HepG2 (cell line): ENCODE measurements at regions not wholly inside any gene's neighbourhood (a gene's known extent, or its start where the extent isn't known, plus 50 kb on each side); places are given as distances from the start of the nearest gene placed in this dataset.

ENCODE experiments used
- ATAC-seq: fragments of 200-7000 bp; cut with Tn5 transposase; 3 replicates; pipeline ENCODE4 v1.9.1; 2020; ENCODE audit warnings: mild to moderate bottlenecking, moderate library complexity
- BruUV-seq: library from RNA; stranded (reverse); fragments of 400-500 nt; replicated peaks from 2 replicates; lab custom pipeline; 2021; lab: Mats Ljungman, UMichigan
- CTCF ChIA-PET: fragments of 300-600 bp; formaldehyde crosslinking; extraction: SDS; loops from one replicate; lab custom pipeline; 2021; ENCODE audit warnings: low total read pairs, inconsistent platforms, low intra/inter-chr PET ratio; lab: Yijun Ruan, JAX
- POLR2A ChIA-PET: fragments of 350-600 bp; sonication (Branson Sonifier 250); formaldehyde crosslinking; loops from one replicate; lab custom pipeline; 2020; ENCODE audit warnings: antibody characterized with exemption, inconsistent platforms; lab: Yijun Ruan, JAX
- DNase-seq: peaks from one replicate; pipeline ENCODE4 v3.0.0-alpha.2; 2015; ENCODE audit warnings: low spot score
- FAIRE-seq: peaks from 3 replicates; lab custom pipeline; 2011; peaks lifted over from hg19 to GRCh38; lab: Jason Lieb, UNC
- H2AFZ ChIP-seq: one replicate; pipeline ENCODE4 v1.6.1; 2011; ENCODE audit warnings: low read length, inconsistent platforms
- H3K27ac ChIP-seq: fragments of 300-600 bp; 3 replicates; pipeline ENCODE4 v1.8.0; 2011; ENCODE audit warnings: mixed run types, mild to moderate bottlenecking, mixed read lengths, low read length, inconsistent platforms; ENCODE audit not compliant: insufficient read depth; ENCODE audit errors: extremely low read length
- H3K27me3 ChIP-seq, 2 experiments: fragments of 200-600 bp in 1 of 2; 2 replicates in 1 of 2; 3 replicates in 1 of 2; pipeline versions ENCODE4 v1.6.0 to v1.8.0; 2011; ENCODE audit warnings: low read length in 2 of 2, mild to moderate bottlenecking in 2 of 2, moderate library complexity in 2 of 2, inconsistent platforms in 1 of 2; ENCODE audit not compliant: insufficient read depth in 2 of 2, control insufficient read depth in 1 of 2
- H3K36me3 ChIP-seq, 2 experiments: fragments of 200-600 bp in 1 of 2; replicated peaks in 1 of 2; 2 replicates in 1 of 2; 3 replicates in 1 of 2; pipeline versions ENCODE4 v1.5.1 to v1.8.0; 2011; ENCODE audit warnings: low read length in 2 of 2, inconsistent platforms in 1 of 2; ENCODE audit not compliant: insufficient read depth in 2 of 2, control insufficient read depth in 1 of 2
- H3K4me1 ChIP-seq: 2 replicates; pipeline ENCODE4 v1.5.1; 2012; ENCODE audit warnings: low read length, inconsistent platforms; ENCODE audit not compliant: insufficient read depth
- H3K4me2 ChIP-seq: 2 replicates; pipeline ENCODE4 v1.6.0; 2011; ENCODE audit warnings: low read depth, low read length, inconsistent platforms
- H3K4me3 ChIP-seq, 3 experiments: fragments of 200-600 bp in 1 of 3; sonication (generic), shearing (Covaris generic) in 1 of 3; replicated peaks in 1 of 3; 2 replicates each; pipeline ENCODE4 v1.5.1; 2011 to 2016; ENCODE audit warnings: low read length in 3 of 3, inconsistent platforms in 2 of 3, low read depth in 2 of 3, mild to moderate bottlenecking in 2 of 3, control low read depth in 1 of 3, mixed read lengths in 1 of 3; ENCODE audit not compliant: insufficient read depth in 1 of 3
- H3K79me2 ChIP-seq: one replicate; pipeline ENCODE4 v1.6.1; 2011; ENCODE audit warnings: low read length, inconsistent platforms; ENCODE audit not compliant: insufficient read depth
- H3K9ac ChIP-seq: 2 replicates; pipeline ENCODE4 v1.6.0; 2011; ENCODE audit warnings: mild to moderate bottlenecking, low read depth, low read length, inconsistent platforms; ENCODE audit not compliant: insufficient read depth
- H3K9me3 ChIP-seq: 2 replicates; pipeline ENCODE4 v1.5.1; 2012; ENCODE audit warnings: mild to moderate bottlenecking, low read length
- H4K20me1 ChIP-seq: 2 replicates; pipeline ENCODE4 v1.6.0; 2011; ENCODE audit warnings: inconsistent platforms, mild to moderate bottlenecking, low read length, moderate library complexity; ENCODE audit not compliant: insufficient read depth
- ATAD3A ChIP-seq: sonication (generic); formaldehyde crosslinking; IDR thresholded peaks from 2 replicates; pipeline ENCODE4 v1.4.0; 2020; ENCODE audit warnings: missing genetic modification reagents
- ATF1 ChIP-seq: IDR thresholded peaks from 2 replicates; pipeline ENCODE4 v1.6.1; 2016; ENCODE audit warnings: mild to moderate bottlenecking, control low read depth
- EHMT2 ChIP-seq: fragments of 200-600 bp; sonication (generic); IDR thresholded peaks from 2 replicates; pipeline ENCODE4 v1.7.0; 2017; ENCODE audit warnings: antibody characterized with exemption, low read depth, low read length, borderline replicate concordance
- GLI4 ChIP-seq: sonication (generic); formaldehyde crosslinking; IDR thresholded peaks from 2 replicates; pipeline ENCODE4 v1.5.1; 2020; ENCODE audit warnings: missing genetic modification reagents, mild to moderate bottlenecking, moderate library complexity, borderline replicate concordance
- RELA ChIP-seq: sonication (generic); formaldehyde crosslinking; IDR thresholded peaks from 2 replicates; pipeline ENCODE4 v1.4.0; 2020; ENCODE audit warnings: missing genetic modification reagents
- RERE ChIP-seq: IDR thresholded peaks from 2 replicates; pipeline ENCODE4 v1.6.1; 2016; ENCODE audit warnings: low read depth, missing genetic modification reagents, missing compliant biosample characterization
- SNRNP70 ChIP-seq: fragments of 200-400 bp; formaldehyde crosslinking; IDR thresholded peaks from 2 replicates; pipeline ENCODE4 v1.6.1; 2017; ENCODE audit warnings: mild to moderate bottlenecking, low read depth, low read length, moderate library complexity
- ZBTB44 ChIP-seq: sonication (generic); formaldehyde crosslinking; IDR thresholded peaks from 2 replicates; pipeline ENCODE4 v1.4.0; 2020; ENCODE audit warnings: missing genetic modification reagents
- ZNF18 ChIP-seq: sonication (generic); formaldehyde crosslinking; IDR thresholded peaks from 2 replicates; pipeline ENCODE4 v1.8.0; 2022; ENCODE audit warnings: mild to moderate bottlenecking, missing genetic modification reagents; ENCODE audit not compliant: insufficient replicate concordance
- ZNF260 ChIP-seq: sonication (generic); formaldehyde crosslinking; IDR thresholded peaks from 2 replicates; pipeline ENCODE4 v1.4.0; 2020; ENCODE audit warnings: missing genetic modification reagents, low read depth, mild to moderate bottlenecking, borderline replicate concordance
- ZNF333 ChIP-seq: sonication (generic); formaldehyde crosslinking; IDR thresholded peaks from 2 replicates; pipeline ENCODE4 v1.4.0; 2020; ENCODE audit warnings: mild to moderate bottlenecking, missing genetic modification reagents, borderline replicate concordance
- ZNF414 ChIP-seq: sonication (generic); formaldehyde crosslinking; IDR thresholded peaks from 2 replicates; pipeline ENCODE4 v1.5.0; 2020; ENCODE audit warnings: missing genetic modification reagents
- ZNF737 ChIP-seq: sonication (generic); formaldehyde crosslinking; IDR thresholded peaks from 2 replicates; pipeline ENCODE4 v1.5.0; 2020; ENCODE audit warnings: missing genetic modification reagents, mild to moderate bottlenecking, borderline replicate concordance
- ZNF747 ChIP-seq: sonication (generic); formaldehyde crosslinking; IDR thresholded peaks from 2 replicates; pipeline ENCODE4 v1.8.1; 2023; ENCODE audit warnings: missing genetic modification reagents, mild to moderate bottlenecking, borderline replicate concordance
- ZSCAN9 ChIP-seq: IDR thresholded peaks from 2 replicates; pipeline ENCODE4 v1.6.1; 2016; ENCODE audit warnings: borderline replicate concordance
- WGBS: methylation state at CpG from one replicate; pipeline ENCODE4 v1.1.6; 2017; ENCODE audit warnings: low lambda C conversion rate; 5-methylcytosine and 5-hydroxymethylcytosine counted together
- in situ Hi-C: cut with HindIII; loops from 2 replicates; pipeline ENCODE4 v1.10.0; 2017; ENCODE audit warnings: low pct_unique_long_range_greater_than_20kb; ENCODE audit not compliant: extremely low pct_ligation_motif_present
- intact Hi-C: fragments of 100-400 bp; cut with micrococcal nuclease; formaldehyde crosslinking; loops from one replicate; pipeline ENCODE4 v1.10.0; 2022; ENCODE audit not compliant: unreplicated experiment

- TF ChIP-seq ZNF737 (CRISPR knock-in tag) (no peak), ATF1 (CRISPR knock-in tag) (no peak)
These were observed 330.6 kb downstream of the RND3 start (continued) for GRCh38 chr2:150156876-150157275.

- Histone ChIP-seq H3K9ac (no peak overlapping the region), H3K36me3 (no peaks in the 10 kb centered on the region), H2AFZ (no peak overlapping the region), H3K27ac (no peak overlapping the region), H3K4me3 (no peak overlapping the region), H3K27me3 (no peaks in the 10 kb centered on the region), H3K4me2 (no peak overlapping the region), H3K4me1 (no peaks in the 10 kb centered on the region), H4K20me1 (no peaks in the 10 kb centered on the region), H3K9me3 (peaks cover 5% of the 10 kb centered on the region; the same call in 1 of the 2 replicates), H3K79me2 (no peaks in the 10 kb centered on the region)
- DNase-seq (no peak), FAIRE-seq (no peak), ATAC-seq (no peak)
- ChIA-PET POLR2A (no interaction called here), CTCF (no interaction called here)
- BruUV-seq, result no TSS peak
- in situ Hi-C loops, result no loop called here
- WGBS, result 5% methylated on average over 3 of the region's 3 CpGs
- intact Hi-C loops, result no loop called here
- TF ChIP-seq ATAD3A (CRISPR knock-in tag), result no peak
- TF ChIP-seq ZNF414, result no peak
- no peak for TF ChIP-seq SNRNP70
- TF ChIP-seq ZNF260 (CRISPR knock-in tag), result no peak
- no peak for TF ChIP-seq RELA (CRISPR knock-in tag)
- TF ChIP-seq ZNF747 (CRISPR knock-in tag), result no peak
- TF ChIP-seq ZBTB44 (CRISPR knock-in tag), result no peak
- no peak for TF ChIP-seq GLI4 (CRISPR knock-in tag)
- no peak for TF ChIP-seq RERE (CRISPR knock-in tag)
- TF ChIP-seq ZSCAN9 (CRISPR knock-in tag), result no peak
- no peak for TF ChIP-seq ZNF18 (CRISPR knock-in tag)
- no peak for TF ChIP-seq EHMT2
- TF ChIP-seq ZNF333 (CRISPR knock-in tag), result no peak
These were observed 331.1 kb downstream of the RND3 start for GRCh38 chr2:150156415-150156814.
